Hepatic stellate cell (primary cell): ENCODE measurements at regions not wholly inside any gene's neighbourhood (a gene's known extent, or its start where the extent isn't known, plus 50 kb on each side); places are given as distances from the start of the nearest gene placed in this dataset.
A peak's percentile ranks its signal among the peaks of the same experiment; 100 is the strongest.

Experiments
- DNase-seq: peaks from one replicate; pipeline ENCODE4 v3.0.0; 2011; ENCODE audit warnings: low spot score

DNA sequence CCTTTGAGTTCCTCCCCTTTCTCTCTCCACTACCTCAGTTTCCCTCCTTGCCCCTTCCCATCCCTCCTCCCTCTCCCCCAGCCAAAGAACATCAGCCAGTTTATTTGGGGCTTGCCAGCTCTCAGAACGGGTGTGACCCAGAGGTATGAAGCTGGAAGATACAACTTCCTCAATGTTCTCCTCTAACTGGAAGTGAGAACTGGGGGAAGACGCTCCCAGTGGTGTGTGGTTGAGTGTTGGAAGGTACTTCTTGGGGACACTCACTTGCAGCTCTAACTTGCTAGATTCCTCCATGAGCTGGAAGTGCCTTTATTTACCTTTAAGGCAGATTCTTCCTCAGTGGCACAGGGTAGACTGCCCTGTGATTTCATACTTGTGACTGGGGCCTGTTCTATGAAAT is 110.5 kb upstream of the HABP2 start:
- no peak for DNase-seq

DNA sequence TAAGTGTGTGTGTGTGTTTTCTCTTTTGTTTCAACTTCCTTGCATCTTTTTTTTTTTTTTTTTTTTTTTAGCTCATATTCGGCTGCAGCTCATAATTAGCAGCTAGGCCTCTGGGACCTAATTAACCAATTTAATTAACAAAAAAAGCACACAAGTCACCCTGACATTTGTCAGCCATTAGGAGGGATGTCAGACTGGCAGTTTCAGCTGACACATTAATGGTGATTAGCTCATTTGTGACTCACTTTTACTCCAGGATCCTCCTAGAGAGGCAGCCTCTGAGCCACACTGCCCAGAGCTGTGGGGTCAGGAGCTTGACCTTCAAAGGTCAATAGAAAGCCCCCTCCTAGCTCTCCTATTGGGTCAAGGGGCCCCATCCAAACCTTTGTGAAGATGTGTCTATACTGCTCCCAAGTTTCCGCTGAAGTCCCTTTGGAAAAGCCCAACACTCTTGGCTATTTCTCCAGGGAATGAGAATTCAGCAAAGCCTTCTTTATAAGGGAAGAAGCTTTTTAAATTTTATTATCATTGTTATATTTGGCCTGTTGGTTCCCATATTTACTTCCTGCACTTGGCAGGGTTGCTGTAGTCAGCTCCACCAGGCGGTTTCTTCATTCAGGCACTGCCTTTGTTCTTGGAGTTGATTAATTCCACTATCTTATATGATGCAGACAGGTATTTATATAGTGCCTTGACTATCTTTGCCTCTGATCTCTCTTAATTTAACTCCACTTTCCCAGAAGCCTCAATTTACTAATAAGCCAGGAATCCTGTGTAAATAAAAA is 109.5 kb upstream of the HABP2 start:
- DNase-seq: no peak

DNA sequence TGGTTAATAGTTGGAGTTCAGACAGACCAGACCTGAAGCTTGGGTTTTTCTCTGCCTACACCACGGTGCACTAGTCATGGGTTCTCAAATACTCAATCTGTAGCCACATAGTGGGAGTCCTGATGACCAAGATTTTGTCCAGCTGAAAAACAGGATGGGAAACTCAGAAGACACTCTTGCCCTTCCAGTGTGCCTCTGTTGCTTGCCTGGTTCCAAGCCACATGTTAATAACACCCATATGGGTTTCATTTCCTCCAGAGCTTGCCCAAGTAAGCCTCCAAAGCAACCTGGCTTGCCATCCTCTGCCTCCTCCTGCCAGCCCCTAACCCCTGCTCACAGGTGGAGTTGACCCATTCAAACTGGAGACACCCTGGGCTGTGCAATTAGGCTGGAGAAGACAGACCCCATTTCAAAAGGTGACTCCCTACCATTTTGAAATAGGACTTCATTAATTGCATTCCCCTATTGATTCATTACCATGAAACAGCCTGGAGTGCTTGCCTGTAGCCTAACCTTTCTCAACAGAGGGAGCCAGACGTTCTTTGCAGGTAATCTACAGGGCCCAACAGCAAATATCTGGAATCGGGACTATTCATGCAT is 108.0 kb upstream of the HABP2 start:
- DNase-seq: no peak

DNA sequence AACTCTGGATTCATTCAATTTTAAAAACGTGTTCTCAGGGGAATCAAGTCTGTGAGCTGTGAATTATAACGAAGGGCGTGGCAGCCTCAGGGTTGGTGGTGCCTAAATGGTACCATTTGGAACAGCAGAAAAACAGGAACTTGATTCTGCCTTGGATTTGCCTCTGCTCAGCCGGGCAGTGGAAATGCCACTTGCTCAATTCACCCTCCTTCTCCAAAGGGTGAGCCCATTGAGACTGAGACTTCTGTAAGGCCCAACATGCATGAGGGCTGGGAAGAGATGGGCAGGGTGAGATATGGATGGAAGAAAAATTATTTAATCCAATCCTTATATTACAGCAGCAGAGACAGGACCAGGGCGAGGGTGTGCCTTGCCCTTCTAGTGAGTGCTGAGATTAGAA is 107.1 kb upstream of the HABP2 start:
- no peak for DNase-seq

DNA sequence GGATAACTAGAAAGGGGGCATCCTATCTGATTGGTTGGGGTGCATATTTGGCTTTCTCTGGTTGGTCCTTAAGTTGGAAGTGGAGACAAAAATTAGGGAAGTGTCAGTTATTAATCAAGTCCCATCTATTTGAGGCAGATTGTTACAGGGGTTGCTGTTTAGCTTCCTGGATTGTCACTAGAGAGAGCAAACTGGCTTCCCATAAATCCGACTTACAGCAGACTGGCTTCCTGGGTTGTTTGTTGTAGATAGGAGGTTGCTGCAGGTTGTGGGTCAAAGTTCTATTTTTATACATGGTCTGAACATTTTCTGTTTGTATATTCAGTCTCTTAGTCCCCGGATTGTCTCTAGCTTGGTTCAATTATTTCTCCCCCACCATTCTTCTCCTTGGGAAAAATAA is 106.1 kb upstream of the HABP2 start:
- no peak for DNase-seq

DNA sequence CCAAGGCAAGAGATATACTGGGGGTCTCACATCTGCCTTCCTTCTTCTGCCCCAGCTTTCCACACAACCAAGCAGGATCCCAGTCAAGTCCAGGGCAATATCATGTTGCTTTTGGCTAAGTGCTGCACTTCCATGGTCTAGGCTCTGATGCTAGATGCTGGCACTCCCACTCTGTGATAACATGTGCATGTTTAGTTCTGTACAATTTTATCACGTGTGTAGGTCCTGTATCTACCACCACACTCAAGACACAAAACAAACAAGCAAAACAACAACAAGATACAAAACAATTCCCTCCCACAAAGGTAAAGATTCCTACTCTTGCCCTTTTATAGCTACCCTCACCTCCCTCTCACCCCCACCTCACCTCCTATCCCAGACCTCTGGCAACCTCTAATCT is 105.6 kb upstream of the HABP2 start:
- no peak for DNase-seq

DNA sequence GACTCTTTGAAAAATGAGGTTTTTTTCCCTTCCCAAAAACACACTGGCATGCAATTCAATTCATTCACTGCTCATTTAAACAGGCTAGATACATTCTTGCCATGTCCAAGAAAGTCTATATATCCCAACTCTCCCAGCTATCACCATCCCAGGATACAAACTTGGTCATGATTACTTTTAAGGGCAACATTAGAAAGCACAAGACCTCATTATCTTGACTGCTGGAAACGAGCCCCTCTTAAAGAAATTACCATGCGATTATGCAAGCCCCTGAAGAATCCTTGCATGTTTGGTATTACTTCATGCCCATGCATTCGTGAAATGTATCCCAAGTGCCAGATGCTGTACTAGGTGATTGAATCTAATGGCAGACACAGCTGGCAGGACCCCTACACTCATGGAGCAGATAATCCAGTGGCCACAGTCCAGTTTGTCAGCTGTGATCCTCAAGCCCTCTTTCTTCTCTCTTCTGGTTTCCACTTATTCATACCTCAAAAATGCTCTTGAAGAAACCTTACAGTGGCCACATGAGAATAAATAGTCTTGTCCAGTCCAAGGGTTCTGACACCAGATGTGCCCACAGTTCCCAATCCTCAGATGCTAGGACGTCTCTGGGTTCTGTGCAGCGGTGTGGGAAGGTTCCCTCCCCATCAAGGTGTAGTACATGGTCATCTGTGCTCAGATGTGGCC is 103.7 kb upstream of the HABP2 start:
- no peak for DNase-seq

DNA sequence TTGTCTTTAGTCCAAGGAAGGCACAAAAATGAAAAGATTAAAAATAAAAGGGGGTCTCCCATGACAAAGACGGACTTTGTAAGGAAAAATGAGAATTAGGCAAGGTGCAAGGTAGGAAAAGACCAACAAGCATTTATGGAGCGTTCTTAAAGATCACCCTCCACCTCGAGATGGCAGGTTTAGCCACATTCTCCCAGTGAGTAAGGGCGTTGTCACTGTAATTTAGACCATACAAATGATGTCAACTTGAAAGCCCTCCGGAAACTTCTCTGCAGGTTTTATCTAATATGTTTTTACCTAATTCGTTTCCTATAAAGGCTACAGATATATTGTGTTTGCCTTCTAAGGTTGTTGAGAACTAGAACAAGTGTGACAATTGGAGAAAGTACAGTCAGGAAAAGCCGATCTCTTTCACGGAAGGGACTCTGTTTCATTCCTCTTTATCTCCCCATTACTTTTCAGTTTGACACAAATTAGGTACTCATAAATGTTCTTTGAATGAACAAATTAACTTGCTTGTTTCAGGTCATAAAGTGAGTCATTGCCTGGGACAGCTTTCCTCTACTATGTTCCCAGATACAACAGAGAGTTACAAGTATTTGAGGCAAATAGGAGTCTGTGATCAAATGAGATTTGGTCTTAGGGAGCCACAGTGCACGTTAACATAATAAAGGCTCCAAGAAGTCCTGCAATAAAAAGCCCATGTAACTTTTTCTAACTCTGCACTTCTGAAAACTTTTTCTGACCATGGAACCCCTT is 102.6 kb upstream of the HABP2 start:
- DNase-seq: no peak

DNA sequence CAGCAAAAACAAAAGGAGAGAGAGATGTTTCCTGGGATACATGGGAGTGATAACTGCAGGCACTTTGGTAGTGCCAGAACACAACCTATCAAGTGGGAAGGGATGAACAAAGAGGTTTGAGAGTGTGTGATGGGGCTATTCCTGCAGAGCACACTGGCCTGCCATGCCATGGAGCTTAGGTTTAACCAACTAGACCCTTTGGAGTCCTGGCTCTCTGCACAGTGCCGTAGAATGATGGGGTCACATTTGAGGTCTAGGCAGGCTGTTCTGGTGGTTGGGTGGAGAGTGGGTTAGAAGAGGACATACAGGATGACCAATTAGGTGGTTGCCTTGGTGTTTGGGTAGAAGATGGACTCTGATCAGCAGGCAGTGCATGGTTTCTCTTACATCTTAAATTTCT is 101.9 kb upstream of the HABP2 start:
- no peak for DNase-seq

DNA sequence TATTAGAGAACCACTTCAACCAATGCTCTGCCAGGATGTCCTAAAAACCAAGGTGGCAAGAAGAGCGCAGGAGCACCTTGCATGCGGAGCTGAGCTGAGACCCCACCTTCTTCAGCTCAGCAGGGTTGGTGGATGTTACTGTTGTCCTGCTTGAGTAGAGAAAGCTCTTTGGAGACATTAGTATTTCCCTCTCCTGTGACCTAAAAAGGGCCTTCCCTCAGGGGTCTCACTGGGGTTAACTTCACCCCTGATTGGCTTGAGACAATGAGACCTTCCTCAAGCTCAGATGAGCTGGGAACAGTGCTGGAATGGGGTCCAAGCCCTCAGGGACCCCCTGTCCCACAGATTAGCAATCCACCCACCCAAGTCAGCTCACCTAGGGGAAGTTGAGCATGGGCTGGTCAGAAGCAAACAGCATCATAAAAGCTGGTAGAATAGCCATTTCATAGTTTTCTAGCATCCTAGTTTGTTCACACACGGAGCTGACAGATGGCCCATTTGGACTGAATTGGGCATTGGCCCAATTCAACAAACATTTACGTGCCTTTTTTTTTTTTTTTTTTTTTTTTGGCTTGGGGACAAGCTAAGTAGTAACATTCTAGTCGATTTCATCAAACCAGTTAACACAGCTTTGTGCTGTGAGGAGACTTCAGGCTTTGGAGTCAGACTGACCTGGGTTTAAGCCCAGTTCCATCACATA is 100.6 kb upstream of the HABP2 start:
- DNase-seq: no peak

DNA sequence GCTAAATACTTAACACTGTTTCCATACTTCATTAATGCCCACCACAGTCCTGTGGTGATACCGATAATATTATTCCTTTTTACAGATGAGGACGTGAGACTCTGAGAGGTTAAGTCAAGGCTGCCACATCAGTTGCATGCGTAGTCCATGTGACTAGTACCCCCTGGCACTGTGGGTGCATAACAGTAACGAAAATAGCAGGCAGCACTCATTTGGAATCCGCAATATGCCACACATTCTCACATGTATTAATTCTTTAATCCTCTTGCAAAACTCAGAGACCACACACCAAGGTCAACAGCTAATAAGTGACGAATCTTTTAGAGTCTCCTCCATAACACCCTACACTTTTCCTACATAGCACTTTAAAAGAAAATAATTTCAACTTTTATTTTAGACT is 99.5 kb upstream of the HABP2 start:
- no peak for DNase-seq

DNA sequence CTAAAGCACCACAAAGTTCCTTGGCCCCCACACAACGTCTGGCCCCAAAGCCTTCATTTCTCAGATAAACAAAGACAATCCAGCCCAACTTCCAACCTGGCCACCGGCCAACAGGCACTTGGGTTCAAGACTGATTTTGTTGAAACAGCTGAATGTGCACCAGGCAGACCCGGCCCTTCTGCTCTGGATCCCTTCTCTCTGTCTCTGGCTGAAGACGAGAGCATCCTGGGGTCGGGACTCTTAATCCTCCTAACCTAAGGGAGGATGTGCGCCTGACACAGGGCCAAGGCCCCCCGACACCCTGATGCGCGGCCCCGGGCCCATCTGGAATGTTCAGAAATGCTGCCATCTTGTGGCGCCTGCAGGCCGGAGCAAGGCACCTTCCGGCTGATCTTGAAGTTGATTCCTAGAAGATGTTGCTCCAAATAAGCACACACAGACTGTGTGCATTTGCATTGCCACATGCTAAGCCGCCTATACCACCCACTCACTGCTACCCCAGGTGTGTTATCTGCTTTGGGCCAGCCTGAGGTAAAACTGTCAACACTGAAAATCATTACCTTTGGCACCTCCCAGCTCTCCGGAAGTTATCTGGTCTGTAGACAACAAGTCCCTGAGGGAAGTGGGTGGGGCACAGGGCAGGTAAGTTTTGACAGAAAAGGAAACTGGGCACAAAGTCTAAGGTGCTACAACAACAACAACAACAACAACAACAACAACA is 98.4 kb upstream of the HABP2 start:
- peak; percentile 24 for DNase-seq

DNA sequence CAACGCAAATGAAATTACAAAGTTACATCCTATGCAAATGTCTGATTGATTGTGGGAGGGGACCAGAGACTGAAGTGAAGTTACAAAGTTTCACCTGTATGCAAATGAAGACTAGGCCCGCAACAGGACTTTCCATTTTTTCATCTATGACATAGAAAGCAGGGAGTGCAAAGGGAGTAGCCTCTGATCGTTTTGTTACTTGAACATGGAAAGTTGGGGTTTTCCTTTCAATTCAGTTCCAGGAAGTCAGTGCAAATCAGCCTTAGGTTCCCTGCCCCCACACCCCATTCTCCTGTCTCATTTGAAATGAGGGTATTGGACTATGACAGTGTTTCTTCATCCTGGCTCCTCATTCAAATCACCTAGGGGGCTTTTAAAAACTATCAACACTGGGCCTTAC is 96.9 kb upstream of the HABP2 start:
- no peak for DNase-seq

DNA sequence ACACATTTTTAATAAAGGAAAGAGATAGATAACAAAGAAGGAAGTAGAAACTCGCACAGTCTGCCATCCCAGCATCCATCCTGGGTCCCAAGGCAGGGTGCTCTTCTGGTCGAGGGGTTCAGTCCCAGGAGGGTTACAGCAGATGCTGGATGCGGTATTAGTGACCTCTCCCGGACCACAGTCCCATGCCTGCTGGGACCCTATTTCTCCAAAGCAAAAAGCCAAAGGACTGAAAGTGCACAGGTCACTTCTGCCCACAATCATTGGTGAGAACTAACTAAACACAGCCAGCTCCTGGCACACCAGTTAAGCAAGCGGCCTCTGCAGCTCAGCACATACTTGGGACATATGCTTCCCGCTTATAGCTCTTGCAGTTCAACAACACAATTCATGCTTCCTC is 96.1 kb upstream of the HABP2 start:
- DNase-seq: no peak

DNA sequence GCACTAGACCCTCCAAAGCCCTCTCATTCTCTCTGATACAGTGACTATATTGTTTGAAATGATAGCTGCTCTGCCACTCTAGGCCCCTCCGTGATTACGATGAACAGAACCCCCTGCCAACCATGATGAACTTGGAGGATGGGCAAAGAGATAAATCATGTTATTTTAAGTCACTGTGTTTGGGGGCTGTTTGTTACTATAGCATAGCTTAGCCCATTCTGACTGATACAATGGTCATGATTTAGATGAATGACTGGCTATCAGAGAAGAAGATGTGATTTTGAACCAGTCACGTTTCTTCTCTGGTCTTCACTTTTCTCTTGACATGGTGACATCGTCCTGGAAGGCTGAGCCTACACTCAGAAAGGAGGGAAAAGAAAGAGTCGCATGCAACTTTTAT is 95.4 kb upstream of the HABP2 start:
- no peak for DNase-seq

DNA sequence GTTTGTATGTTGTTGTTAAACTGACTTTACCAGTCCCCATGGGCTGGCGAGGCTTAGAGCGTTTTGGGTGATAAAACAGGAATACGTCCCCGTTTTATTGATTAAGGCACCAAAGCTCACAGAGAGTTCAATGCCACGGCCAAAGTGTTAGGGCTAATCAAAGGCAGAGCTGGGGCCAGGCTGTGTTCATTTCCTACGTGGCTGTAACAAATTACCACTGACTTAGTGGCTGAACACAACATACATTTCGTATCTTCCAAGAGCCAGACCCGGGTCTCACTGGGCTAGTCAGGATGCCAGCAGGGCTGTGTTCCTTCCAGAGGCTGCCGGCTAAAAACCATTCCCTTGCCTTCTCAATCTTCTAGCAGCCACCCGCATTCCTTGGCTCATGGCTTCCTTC is 94.4 kb upstream of the HABP2 start:
- DNase-seq: no peak

DNA sequence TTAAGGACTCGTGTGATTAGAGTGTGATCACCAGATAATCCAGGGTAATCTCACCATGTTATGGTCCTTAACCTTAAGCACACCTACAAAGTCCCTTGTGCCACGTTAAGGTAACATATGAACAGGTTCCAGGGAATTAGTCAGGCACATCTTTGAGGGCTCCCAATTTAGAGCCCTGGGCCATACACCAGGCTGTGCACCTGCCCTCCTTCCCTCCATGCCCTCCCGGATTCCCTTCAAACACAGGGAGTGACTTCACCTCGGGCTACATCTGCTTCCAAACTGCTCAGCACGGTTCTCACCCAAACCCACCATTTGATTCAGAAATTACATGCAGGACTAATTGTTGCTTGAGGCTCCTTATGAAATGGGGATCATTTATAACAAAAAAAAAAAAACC is 93.9 kb upstream of the HABP2 start:
- DNase-seq: no peak

DNA sequence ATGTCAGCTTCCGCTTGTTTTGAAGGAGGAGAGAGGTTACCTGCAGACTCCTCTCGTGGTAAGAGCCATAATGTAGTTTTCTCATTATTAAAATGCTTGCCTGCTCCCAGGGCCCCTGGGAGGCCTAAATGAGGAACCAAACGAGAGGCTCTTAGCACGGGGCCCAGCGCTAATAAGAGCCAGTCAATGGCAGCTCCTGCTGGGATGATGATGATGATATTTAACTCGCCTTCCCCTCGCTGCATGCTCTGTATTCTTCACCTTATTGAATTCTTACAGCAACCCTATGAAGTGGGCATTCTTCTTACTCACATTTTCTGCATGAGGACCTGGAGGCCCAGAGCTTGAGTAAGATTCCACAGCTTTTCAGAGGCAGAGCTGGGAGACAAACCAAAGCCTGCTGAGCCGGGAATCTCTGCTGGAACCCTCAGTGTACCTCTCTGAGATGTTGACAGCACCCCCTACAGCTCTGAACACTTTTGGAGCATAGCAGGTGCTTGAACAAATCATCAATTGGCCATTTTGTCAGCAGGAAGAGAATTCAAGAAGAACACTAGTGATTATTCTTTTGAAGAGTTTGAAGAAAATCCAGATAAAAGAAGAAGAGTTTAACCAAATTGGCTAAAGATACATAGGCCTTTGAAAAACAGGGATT is 93.1 kb upstream of the HABP2 start:
- DNase-seq: no peak

DNA sequence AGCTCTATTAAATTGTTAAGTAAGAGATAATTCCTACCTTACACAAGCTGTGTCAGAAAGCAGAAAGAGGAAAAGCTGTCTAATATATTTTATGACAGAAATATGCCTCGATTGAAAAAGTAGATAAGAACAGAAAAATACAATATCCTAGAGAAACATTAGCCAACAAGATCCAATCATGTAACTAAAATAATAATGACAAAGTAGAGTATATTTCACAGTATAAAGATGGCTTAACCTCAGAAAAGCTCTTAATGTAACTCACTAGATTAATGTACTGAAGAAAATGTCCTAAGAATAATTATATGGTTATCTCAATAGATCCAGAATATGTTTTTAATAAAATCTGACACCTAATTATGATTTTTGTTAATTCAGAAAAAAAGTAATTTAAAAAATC is 89.8 kb upstream of the HABP2 start:
- DNase-seq: no peak

DNA sequence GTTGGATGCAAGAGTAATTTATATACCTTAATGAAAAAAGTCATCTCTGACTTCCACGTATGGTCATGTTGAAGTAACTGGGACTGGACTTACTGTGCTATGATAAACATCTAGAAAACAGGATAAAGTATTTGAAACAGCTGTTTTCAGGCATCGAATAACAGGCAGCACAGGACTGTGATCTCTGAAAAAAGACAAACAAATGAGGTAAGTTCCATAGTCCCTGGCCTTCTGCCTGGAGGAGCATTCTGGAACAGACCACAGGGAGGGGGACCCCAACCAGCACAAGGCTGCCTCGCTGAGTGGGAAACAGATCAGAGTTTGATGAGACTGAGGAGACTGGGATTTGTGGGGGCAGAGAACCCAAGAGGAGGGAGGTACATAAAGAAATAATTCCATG is 89.1 kb upstream of the HABP2 start:
- no peak for DNase-seq

DNA sequence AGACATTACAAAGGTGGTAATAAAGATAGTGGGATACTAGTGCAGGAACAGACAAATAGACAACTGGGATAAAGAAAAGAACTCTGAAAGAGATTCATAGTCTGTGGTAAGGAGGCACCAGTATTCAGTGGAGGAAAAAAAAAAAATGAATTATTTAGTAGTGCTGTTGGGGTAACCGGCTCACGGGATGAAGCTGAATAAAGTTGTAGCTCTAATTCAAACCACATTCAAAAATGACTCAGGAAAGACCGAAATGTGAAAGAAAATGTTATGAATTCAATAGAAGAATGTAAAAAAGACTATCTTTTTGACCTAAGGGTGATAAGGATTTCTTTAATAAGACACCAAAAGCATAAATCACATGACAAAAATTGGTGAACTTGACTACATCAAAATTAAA is 83.1 kb upstream of the HABP2 start:
- no peak for DNase-seq
